Gastroesophageal sphincter (tissue), 3 donors: ENCODE measurements at regions not wholly inside any gene's neighbourhood (a gene's known extent, or its start where the extent isn't known, plus 50 kb on each side); places are given as distances from the start of the nearest gene placed in this dataset.

Experiments used
- POLR2A ChIP-seq, 2 donors: fragments of 450-650 bp; IDR thresholded peaks; one replicate each; pipeline ENCODE4 v1.6.1; 2017; ENCODE audit warnings: antibody characterized with exemption in 2 of 2, mild to moderate bottlenecking in 2 of 2, moderate library complexity in 1 of 2
- TF ChIP-seq, protein P1 (sequence below), 4 experiments: fragments of 200-600 bp in 2 of 4; fragments of 450-650 bp in 2 of 4; sonication (generic) in 1 of 4; IDR thresholded peaks; one replicate each; pipeline ENCODE4 v1.5.1; 2017 to 2019; ENCODE audit warnings: antibody characterized with exemption in 4 of 4, mild to moderate bottlenecking in 2 of 4, moderate library complexity in 2 of 4

DNA sequence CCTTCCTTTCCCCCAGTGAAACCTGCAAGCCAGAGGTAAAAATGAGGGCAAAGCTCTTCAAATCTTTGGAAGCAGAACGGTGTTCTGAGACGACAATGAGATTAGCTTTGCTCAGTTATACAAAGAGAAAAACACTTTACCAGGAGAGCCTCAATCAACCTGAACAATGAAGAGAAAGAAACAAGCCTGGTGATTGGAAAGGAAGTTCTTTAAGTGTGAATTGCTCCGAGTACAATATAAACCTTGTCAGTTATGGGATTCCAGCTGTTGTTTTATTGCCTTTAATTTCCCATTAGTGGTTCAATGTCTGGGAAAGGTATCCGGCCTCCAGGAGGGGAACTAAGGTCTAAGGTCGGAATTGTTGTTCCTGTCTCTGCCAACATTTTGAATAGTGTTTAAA is 901.6 kb downstream of the EPHA4 start:
- TF ChIP-seq, protein P1, sequence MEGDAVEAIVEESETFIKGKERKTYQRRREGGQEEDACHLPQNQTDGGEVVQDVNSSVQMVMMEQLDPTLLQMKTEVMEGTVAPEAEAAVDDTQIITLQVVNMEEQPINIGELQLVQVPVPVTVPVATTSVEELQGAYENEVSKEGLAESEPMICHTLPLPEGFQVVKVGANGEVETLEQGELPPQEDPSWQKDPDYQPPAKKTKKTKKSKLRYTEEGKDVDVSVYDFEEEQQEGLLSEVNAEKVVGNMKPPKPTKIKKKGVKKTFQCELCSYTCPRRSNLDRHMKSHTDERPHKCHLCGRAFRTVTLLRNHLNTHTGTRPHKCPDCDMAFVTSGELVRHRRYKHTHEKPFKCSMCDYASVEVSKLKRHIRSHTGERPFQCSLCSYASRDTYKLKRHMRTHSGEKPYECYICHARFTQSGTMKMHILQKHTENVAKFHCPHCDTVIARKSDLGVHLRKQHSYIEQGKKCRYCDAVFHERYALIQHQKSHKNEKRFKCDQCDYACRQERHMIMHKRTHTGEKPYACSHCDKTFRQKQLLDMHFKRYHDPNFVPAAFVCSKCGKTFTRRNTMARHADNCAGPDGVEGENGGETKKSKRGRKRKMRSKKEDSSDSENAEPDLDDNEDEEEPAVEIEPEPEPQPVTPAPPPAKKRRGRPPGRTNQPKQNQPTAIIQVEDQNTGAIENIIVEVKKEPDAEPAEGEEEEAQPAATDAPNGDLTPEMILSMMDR (IDR thresholded peaks at IDR 0.05), result no peak
- no peak for TF ChIP-seq POLR2A (IDR thresholded peaks at IDR 0.05)
